Ovary (tissue), 7 donors: ENCODE measurements at regions not wholly inside any gene's neighbourhood (a gene's known extent, or its start where the extent isn't known, plus 50 kb on each side); places are given as distances from the start of the nearest gene placed in this dataset.

Experiments
- DNase-seq, 5 donors: peaks; one replicate each; pipeline ENCODE4 v3.0.0-alpha.2; 2019 to 2020
- H3K27ac ChIP-seq, 2 donors: fragments of 200-600 bp; one replicate each; pipeline versions ENCODE4 v1.5.1 to v1.8.0; 2019 to 2022
- H3K27me3 ChIP-seq: fragments of 200-600 bp; one replicate; pipeline ENCODE4 v1.8.0; 2022
- H3K36me3 ChIP-seq: fragments of 200-600 bp; sonication (generic); one replicate; pipeline ENCODE4 v1.5.1; 2019
- H3K4me1 ChIP-seq: one replicate; pipeline ENCODE4 v1.8.1; 2013; ENCODE audit warnings: mild to moderate bottlenecking, moderate library complexity; ENCODE audit not compliant: insufficient read depth
- H3K4me3 ChIP-seq: fragments of 200-600 bp; sonication (generic); one replicate; pipeline ENCODE4 v1.5.1; 2017
- H3K9me3 ChIP-seq, 2 donors: fragments of 200-600 bp in 1 of 2; sonication (generic) in 1 of 2; one replicate each; pipeline versions ENCODE4 v1.5.1 to v1.8.1; 2013 to 2019; ENCODE audit warnings: mild to moderate bottlenecking in 1 of 2, moderate library complexity in 1 of 2
- EP300 ChIP-seq: sonication (generic); formaldehyde crosslinking; IDR thresholded peaks from one replicate; pipeline ENCODE4 v1.6.1; 2017; ENCODE audit warnings: antibody characterized with exemption
- POLR2A ChIP-seq: fragments of 450-650 bp; IDR thresholded peaks from one replicate; pipeline ENCODE4 v1.6.1; 2017; ENCODE audit warnings: antibody characterized with exemption, mild to moderate bottlenecking, moderate library complexity
- WGBS, 3 donors: extraction: QIAGEN DNeasy Blood & Tissue Kit in 1 of 3; methylation state at CpG; one replicate each; pipeline versions ENCODE4 v1.1.5 to v1.1.7; 2013 to 2017; 5-methylcytosine and 5-hydroxymethylcytosine counted together
- intact Hi-C, 4 donors: fragments of 100-400 bp; cut with DNase I; formaldehyde crosslinking; loops; one replicate each; pipeline versions ENCODE4 v1.11.0 to v1.15.1; 2022 to 2023
- TF ChIP-seq, protein P1 (sequence below), 3 donors: fragments of 450-650 bp in 2 of 3; fragments of 200-600 bp in 1 of 3; IDR thresholded peaks; one replicate each; pipeline versions ENCODE4 v1.5.1 to v1.8.0; 2016 to 2022; ENCODE audit warnings: antibody characterized with exemption in 3 of 3, mild to moderate bottlenecking in 1 of 3
- donor health status: DM: no; HTN: no; CAD: no; lungs with moderate emphysema.
- donor health status: DM: no; HTN: no; CAD: no.
- donor health status: Bipolar disorder and iron deficiency.
- donor health status: DM: no; HTN: no; CAD: no.
- donor health status: DM: yes; HTN: yes; CAD: no.

DNA sequence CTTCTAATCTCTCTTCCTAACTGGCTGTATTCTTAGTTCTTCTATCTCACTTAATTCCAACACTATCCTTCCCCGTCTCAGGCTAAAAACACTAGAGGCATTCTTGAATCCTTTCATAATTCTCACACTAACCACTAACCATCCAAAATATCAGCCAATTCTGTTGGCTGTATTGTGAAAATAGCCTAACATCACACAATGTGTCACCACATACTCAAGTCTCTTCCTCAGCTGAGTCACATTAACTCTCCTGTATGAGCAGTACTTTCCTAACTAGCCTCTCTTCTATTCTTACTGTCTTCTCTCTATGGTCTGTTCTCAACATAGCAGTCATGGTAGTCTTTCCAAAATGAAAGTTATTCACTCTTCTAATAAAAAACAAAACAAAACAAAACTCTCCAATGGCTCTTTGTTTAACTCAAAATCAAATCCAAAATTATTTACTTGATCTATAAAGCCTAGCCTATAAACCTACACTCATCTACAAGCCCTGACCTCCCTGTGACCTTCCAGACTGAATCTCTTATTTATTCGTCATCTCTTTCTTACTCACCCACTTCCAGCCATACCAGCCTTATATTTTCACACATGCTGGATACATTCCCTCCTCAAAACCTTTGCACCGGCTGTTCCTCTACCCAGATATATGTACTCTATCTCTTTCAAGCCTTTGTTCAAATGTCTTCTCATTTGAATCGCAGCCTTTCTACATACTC, 445.9 kb downstream of the TLL1 start:
- no peak for DNase-seq
- WGBS, 3 donors = 79 to 82% (median 82%) methylated on average over 4 of the region's 4 CpGs
- no peaks in the 10 kb centered on the region for H3K27me3 ChIP-seq
- H3K4me1 ChIP-seq = no peaks in the 10 kb centered on the region
- no peaks in the 10 kb centered on the region for H3K9me3 ChIP-seq
- H3K36me3 ChIP-seq = no peaks in the 10 kb centered on the region
- TF ChIP-seq POLR2A = no peak
- H3K27ac ChIP-seq = no peak overlapping the region
- H3K4me3 ChIP-seq = no peak overlapping the region
- intact Hi-C loops = no loop called here

DNA sequence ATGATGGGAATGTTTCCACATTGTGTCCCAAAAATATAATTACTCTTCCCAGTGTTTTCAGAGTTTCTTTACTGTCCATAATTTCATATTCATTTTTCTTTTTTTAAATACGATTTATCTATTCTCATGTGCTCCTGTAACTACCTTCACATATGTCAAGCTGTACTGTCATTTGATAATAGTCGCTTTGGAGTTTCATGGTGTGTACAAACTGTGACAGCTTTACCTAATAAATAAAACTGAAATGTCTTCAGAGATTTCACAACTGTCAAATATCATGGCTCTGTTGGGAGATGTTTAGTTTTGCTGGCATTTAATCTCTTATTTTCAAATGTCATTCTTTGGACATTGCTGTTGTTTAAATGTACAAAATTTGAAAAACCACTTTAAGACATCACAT, 450.2 kb downstream of the TLL1 start:
- WGBS, 3 donors = 73 to 84% (median 76%) methylated on average over 2 of the region's 2 CpGs

DNA sequence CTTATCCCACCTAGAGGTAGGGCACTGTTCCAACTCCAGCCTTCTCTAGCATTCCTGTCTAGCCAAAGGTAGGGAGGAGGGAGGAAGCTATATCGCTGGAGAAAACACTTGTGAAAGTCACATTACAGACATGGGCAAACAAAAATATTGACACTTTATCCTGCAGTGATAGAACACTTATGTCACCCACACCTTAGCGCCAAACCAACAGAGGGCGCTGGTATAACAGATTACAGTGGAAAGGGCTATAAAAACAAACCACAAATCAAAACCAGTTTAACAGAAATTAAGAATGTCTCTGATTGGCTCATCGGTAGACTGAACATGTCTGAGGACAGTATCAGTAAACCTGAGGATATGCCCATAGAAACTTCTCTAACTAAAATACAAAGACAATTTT, 451.3 kb downstream of the TLL1 start:
- no peaks in the 10 kb centered on the region for H3K36me3 ChIP-seq
- TF ChIP-seq POLR2A (no peak), EP300 (no peak)
- TF ChIP-seq, protein P1, sequence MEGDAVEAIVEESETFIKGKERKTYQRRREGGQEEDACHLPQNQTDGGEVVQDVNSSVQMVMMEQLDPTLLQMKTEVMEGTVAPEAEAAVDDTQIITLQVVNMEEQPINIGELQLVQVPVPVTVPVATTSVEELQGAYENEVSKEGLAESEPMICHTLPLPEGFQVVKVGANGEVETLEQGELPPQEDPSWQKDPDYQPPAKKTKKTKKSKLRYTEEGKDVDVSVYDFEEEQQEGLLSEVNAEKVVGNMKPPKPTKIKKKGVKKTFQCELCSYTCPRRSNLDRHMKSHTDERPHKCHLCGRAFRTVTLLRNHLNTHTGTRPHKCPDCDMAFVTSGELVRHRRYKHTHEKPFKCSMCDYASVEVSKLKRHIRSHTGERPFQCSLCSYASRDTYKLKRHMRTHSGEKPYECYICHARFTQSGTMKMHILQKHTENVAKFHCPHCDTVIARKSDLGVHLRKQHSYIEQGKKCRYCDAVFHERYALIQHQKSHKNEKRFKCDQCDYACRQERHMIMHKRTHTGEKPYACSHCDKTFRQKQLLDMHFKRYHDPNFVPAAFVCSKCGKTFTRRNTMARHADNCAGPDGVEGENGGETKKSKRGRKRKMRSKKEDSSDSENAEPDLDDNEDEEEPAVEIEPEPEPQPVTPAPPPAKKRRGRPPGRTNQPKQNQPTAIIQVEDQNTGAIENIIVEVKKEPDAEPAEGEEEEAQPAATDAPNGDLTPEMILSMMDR (IDR thresholded peaks at IDR 0.05) = no peak
- no peaks in the 10 kb centered on the region for H3K27me3 ChIP-seq
- H3K27ac ChIP-seq = no peak overlapping the region
- no peak for DNase-seq
- WGBS, 3 donors = 44 to 47% (median 45%) methylated on average over 4 of the region's 4 CpGs
- no peaks in the 10 kb centered on the region for H3K4me1 ChIP-seq
- H3K4me3 ChIP-seq = no peak overlapping the region
- intact Hi-C loops = no loop called here
- no peaks in the 10 kb centered on the region for H3K9me3 ChIP-seq

More for the DNA sequence above, 450.2 kb downstream of the TLL1 start:
- Histone ChIP-seq H3K36me3 (no peaks in the 10 kb centered on the region), H3K27me3 (no peaks in the 10 kb centered on the region), H3K4me1 (no peaks in the 10 kb centered on the region), H3K27ac (no peak overlapping the region), H3K4me3 (no peak overlapping the region), H3K9me3 (no peaks in the 10 kb centered on the region)
- no peak for DNase-seq
- TF ChIP-seq POLR2A = no peak
- TF ChIP-seq, protein P1 (IDR thresholded peaks at IDR 0.05) = no peak
- intact Hi-C loops = no loop called here

DNA sequence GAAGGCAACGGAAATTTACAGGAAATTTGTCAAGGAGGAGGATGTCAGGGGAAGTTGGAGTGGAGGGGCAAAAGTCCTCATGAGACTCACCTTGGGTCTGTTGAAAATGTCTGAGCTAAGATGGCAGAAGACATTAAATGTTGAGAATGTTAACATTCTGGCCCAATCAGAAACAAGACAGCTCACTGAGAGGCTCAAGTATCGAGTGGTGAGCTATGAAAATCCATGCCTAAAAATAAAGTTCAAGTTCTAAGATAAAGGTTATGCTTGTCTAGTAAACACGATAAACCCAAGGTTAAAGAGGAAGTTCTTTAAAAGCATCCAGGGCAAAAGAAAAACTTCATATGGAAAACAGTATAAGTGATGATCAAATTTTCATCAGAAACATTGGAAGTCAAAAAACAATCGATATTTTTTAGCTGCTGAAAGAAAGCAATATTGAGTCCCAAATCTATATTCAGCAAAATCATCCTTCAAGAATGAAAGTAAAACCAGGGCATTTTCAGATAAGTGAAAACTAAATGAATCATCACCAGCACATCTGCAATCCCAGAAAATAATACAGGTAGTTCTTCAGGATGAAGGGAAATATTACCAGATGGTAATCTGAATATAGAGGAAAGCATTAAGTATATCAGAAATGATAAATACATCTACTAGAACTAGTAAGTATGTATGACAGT, 462.4 kb downstream of the TLL1 start:
- no peak for DNase-seq
- WGBS, 3 donors = 54 to 75% (median 60%) methylated on average over 4 of the region's 4 CpGs
- no peak overlapping the region for H3K27ac ChIP-seq
- no peaks in the 10 kb centered on the region for H3K27me3 ChIP-seq
- intact Hi-C loops = no loop called here
- no peaks in the 10 kb centered on the region for H3K4me1 ChIP-seq
- H3K9me3 ChIP-seq = no peaks in the 10 kb centered on the region
- no peaks in the 10 kb centered on the region for H3K36me3 ChIP-seq
- TF ChIP-seq EP300 = no peak
- TF ChIP-seq POLR2A = no peak
- TF ChIP-seq, protein P1 (IDR thresholded peaks at IDR 0.05) = no peak
- no peak overlapping the region for H3K4me3 ChIP-seq

DNA sequence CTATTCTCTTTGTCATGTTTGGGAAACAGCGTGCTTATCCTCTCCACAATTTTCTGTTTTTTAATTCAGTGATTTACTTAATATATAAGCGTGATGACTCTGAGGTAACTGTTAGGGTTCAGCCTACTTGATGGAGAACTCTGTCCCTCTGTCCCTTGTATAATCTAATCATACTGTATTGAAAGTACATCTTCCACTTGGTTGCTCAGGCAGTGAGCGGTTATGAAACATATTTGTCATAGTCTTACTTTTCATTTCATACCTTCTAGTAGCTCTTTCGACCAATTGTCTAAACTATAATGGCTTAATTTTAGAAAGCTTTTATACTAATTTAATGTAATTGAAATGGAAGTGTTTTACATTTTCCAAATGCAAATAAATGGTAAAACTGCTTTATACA, 469.0 kb downstream of the TLL1 start:
- no peak overlapping the region for H3K27ac ChIP-seq
- H3K4me1 ChIP-seq = no peaks in the 10 kb centered on the region
- intact Hi-C loops = no loop called here
- H3K36me3 ChIP-seq = no peaks in the 10 kb centered on the region
- H3K9me3 ChIP-seq = no peaks in the 10 kb centered on the region
- TF ChIP-seq POLR2A (no peak), EP300 (no peak)
- TF ChIP-seq, protein P1 (IDR thresholded peaks at IDR 0.05) = no peak
- 90 to 93% (median 92%) methylated on average over 4 of the region's 4 CpGs for WGBS, 3 donors
- H3K4me3 ChIP-seq = no peak overlapping the region
- DNase-seq = no peak
- no peaks in the 10 kb centered on the region for H3K27me3 ChIP-seq
